Right lobe of liver (tissue), 4 donors: ENCODE measurements at regions not wholly inside any gene's neighbourhood (a gene's known extent, or its start where the extent isn't known, plus 50 kb on each side); places are given as distances from the start of the nearest gene placed in this dataset.

Experiments
- POLR2A ChIP-seq: fragments of 450-650 bp; IDR thresholded peaks from one replicate; pipeline ENCODE4 v1.6.1; 2017; ENCODE audit warnings: antibody characterized with exemption, mild to moderate bottlenecking
- TF ChIP-seq, protein P1 (sequence below), 4 donors: fragments of 200-600 bp in 3 of 4; fragments of 450-650 bp in 1 of 4; IDR thresholded peaks; one replicate each; pipeline versions ENCODE4 v1.5.1 to v1.8.0; 2016 to 2022; ENCODE audit warnings: antibody characterized with exemption in 4 of 4, mild to moderate bottlenecking in 2 of 4
- donor health status: DM: no; HTN: no; CAD: no.
- donor health status: DM: no; HTN: no; CAD: no.
- donor health status: DM: no; HTN: yes; CAD: no.

DNA sequence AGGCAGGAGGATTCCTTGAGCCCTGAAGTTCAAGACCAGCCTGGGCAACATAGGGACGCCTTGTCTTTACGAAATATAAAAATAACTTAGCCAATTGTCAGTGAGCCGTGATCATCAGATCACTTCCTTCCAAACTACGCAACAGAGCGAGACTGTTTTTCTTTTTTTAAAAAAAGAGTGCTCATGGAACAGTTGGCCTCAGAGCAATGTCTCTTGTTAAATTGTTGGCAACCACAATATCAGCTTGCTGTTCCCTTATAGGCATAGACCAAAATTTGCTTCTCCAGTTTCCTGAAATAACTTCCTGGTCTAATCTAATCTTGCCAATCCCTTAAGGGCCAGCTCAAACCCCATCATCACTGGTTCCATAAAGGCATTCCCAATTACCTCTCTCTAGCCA, 93.3 kb upstream of the SLC4A7 start:
- TF ChIP-seq, protein P1, sequence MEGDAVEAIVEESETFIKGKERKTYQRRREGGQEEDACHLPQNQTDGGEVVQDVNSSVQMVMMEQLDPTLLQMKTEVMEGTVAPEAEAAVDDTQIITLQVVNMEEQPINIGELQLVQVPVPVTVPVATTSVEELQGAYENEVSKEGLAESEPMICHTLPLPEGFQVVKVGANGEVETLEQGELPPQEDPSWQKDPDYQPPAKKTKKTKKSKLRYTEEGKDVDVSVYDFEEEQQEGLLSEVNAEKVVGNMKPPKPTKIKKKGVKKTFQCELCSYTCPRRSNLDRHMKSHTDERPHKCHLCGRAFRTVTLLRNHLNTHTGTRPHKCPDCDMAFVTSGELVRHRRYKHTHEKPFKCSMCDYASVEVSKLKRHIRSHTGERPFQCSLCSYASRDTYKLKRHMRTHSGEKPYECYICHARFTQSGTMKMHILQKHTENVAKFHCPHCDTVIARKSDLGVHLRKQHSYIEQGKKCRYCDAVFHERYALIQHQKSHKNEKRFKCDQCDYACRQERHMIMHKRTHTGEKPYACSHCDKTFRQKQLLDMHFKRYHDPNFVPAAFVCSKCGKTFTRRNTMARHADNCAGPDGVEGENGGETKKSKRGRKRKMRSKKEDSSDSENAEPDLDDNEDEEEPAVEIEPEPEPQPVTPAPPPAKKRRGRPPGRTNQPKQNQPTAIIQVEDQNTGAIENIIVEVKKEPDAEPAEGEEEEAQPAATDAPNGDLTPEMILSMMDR (IDR thresholded peaks at IDR 0.05): no peak
- TF ChIP-seq POLR2A: no peak
